NCI-H524 treated with DMSO at 0.1 percent for 48 hours (cell line): ENCODE measurements at regions not wholly inside any gene's neighbourhood (a gene's known extent, or its start where the extent isn't known, plus 50 kb on each side); places are given as distances from the start of the nearest gene placed in this dataset.
"Not testable (repeated sequence)": the region's sequence is repeated elsewhere in the genome, so short reads cannot be mapped to it uniquely, and the experiment has no call there.

Experiments used
- DNase-seq: peaks from one replicate; lab custom pipeline; 2025; lab: John Stamatoyannopoulos, UW

- DNase-seq: no peak
These were observed 233.5 kb upstream of the ATP5MC3 start for GRCh38 chr2:175414882-175415487.

- DNase-seq: no peak
These were observed 232.8 kb upstream of the ATP5MC3 start for GRCh38 chr2:175414191-175414881.

GRCh38 chr2:175410941-175411340, 229.4 kb upstream of the ATP5MC3 start:
- DNase-seq: not testable (repeated sequence)

GRCh38 chr2:175404839-175405238, 223.3 kb upstream of the ATP5MC3 start:
- no peak for DNase-seq

GRCh38 chr2:175403599-175404221, 222.2 kb upstream of the ATP5MC3 start:
- no peak for DNase-seq

GRCh38 chr2:175402571-175402970, 221.1 kb upstream of the ATP5MC3 start:
- no peak for DNase-seq

GRCh38 chr2:175401956-175402469, 220.5 kb upstream of the ATP5MC3 start:
- no peak for DNase-seq

- no peak for DNase-seq
These were observed 219.5 kb upstream of the ATP5MC3 start for GRCh38 chr2:175400975-175401374.

- DNase-seq: no peak
These were observed 217.8 kb upstream of the ATP5MC3 start for GRCh38 chr2:175399326-175399725.

GRCh38 chr2:175398848-175399247, 217.3 kb upstream of the ATP5MC3 start:
- no peak for DNase-seq

GRCh38 chr2:175396696-175397095, 215.2 kb upstream of the ATP5MC3 start:
- no peak for DNase-seq

GRCh38 chr2:175393851-175394250, 212.3 kb upstream of the ATP5MC3 start:
- DNase-seq: no peak

- no peak for DNase-seq
These were observed 201.8 kb upstream of the ATP5MC3 start for GRCh38 chr2:175383286-175383685.

- no peak for DNase-seq
These were observed 192.2 kb upstream of the ATP5MC3 start for GRCh38 chr2:175373729-175374128.

GRCh38 chr2:175372704-175373701, 191.5 kb upstream of the ATP5MC3 start:
- no peak for DNase-seq

GRCh38 chr2:175371378-175371777, 189.9 kb upstream of the ATP5MC3 start:
- DNase-seq: no peak

- DNase-seq: no peak
These were observed 185.3 kb upstream of the ATP5MC3 start for GRCh38 chr2:175366815-175367214.

- peak; percentile 36 for DNase-seq
These were observed 182.2 kb upstream of the ATP5MC3 start for GRCh38 chr2:175363699-175364098.

- no peak for DNase-seq
These were observed 180.8 kb upstream of the ATP5MC3 start for GRCh38 chr2:175362331-175362730.

- no peak for DNase-seq
These were observed 178.2 kb upstream of the ATP5MC3 start for GRCh38 chr2:175359710-175360109.

- no peak for DNase-seq
These were observed 175.4 kb upstream of the ATP5MC3 start for GRCh38 chr2:175356901-175357300.

GRCh38 chr2:175355246-175355645, 173.7 kb upstream of the ATP5MC3 start:
- no peak for DNase-seq
